MM.1S (cell line): ENCODE measurements at regions not wholly inside any gene's neighbourhood (a gene's known extent, or its start where the extent isn't known, plus 50 kb on each side); places are given as distances from the start of the nearest gene placed in this dataset.

Source experiments
- DNase-seq: peaks from one replicate; pipeline ENCODE4 v3.0.0-alpha.2; 2015
- H2AFZ ChIP-seq: fragments of 300-600 bp; sonication (generic); 2 replicates; pipeline ENCODE4 v1.6.0; 2016; ENCODE audit warnings: antibody characterized with exemption, low read length
- H3F3A ChIP-seq: fragments of 300-600 bp; sonication (generic); 2 replicates; pipeline ENCODE4 v1.6.1; 2016; ENCODE audit warnings: mild to moderate bottlenecking, antibody characterized with exemption, low read length, moderate library complexity, mixed read lengths; ENCODE audit not compliant: insufficient read depth
- H3K27ac ChIP-seq: fragments of 300-600 bp; sonication (generic); 2 replicates; pipeline ENCODE4 v1.5.1; 2016; ENCODE audit warnings: mild to moderate bottlenecking, low read length
- H3K27me3 ChIP-seq: fragments of 300-600 bp; sonication (generic); replicated peaks from 2 replicates; pipeline ENCODE4 v1.6.0; 2016; ENCODE audit warnings: low read length; ENCODE audit not compliant: insufficient read depth
- H3K36me3 ChIP-seq: fragments of 300-600 bp; sonication (generic); replicated peaks from 2 replicates; pipeline ENCODE4 v1.6.1; 2016; ENCODE audit warnings: mild to moderate bottlenecking, low read length, mixed read lengths; ENCODE audit not compliant: insufficient read depth
- H3K4me1 ChIP-seq: fragments of 300-600 bp; sonication (generic); 2 replicates; pipeline ENCODE4 v1.6.1; 2016; ENCODE audit warnings: low read length, mixed read lengths
- H3K4me2 ChIP-seq: fragments of 300-600 bp; sonication (generic); 2 replicates; pipeline ENCODE4 v1.6.0; 2016; ENCODE audit warnings: low read depth, low read length
- H3K4me3 ChIP-seq: fragments of 300-600 bp; sonication (generic); 2 replicates; pipeline ENCODE4 v1.5.1; 2016; ENCODE audit warnings: low read length, mixed read lengths
- H3K79me2 ChIP-seq: fragments of 300-600 bp; sonication (generic); 2 replicates; pipeline ENCODE4 v1.6.1; 2016; ENCODE audit warnings: mixed run types, low read length, mixed read lengths
- H3K9ac ChIP-seq: fragments of 300-600 bp; sonication (generic); 2 replicates; pipeline ENCODE4 v1.6.1; 2016; ENCODE audit warnings: low read length, mixed read lengths
- H3K9me2 ChIP-seq: fragments of 300-600 bp; sonication (generic); replicated peaks from 2 replicates; pipeline ENCODE4 v1.6.1; 2016; ENCODE audit warnings: mild to moderate bottlenecking, low read length, mixed read lengths; ENCODE audit not compliant: insufficient read depth
- H3K9me3 ChIP-seq: fragments of 300-600 bp; sonication (generic); replicated peaks from 2 replicates; pipeline ENCODE4 v1.6.1; 2016; ENCODE audit warnings: mild to moderate bottlenecking, low read length, mixed read lengths; ENCODE audit not compliant: insufficient read depth
- H4K20me1 ChIP-seq: fragments of 300-600 bp; sonication (generic); 2 replicates; pipeline ENCODE4 v1.6.1; 2016; ENCODE audit warnings: mild to moderate bottlenecking, low read length, moderate library complexity, mixed read lengths; ENCODE audit not compliant: insufficient read depth
- EZH2 ChIP-seq: fragments of 300-600 bp; sonication (generic); optimal IDR thresholded peaks from 2 replicates; pipeline ENCODE3; 2017; ENCODE audit warnings: low read depth, mild to moderate bottlenecking, antibody characterized with exemption, low read length, mixed read lengths
- EZH2phosphoT487 ChIP-seq: fragments of 300-600 bp; sonication (generic); IDR thresholded peaks from 2 replicates; pipeline ENCODE4 v1.6.1; 2018; ENCODE audit warnings: antibody characterized with exemption, low read length
- TF ChIP-seq, protein P1 (sequence below): fragments of 300-600 bp; sonication (generic); IDR thresholded peaks from 2 replicates; pipeline ENCODE4 v1.5.1; 2016; ENCODE audit warnings: antibody characterized with exemption, low read length, mixed read lengths

DNA sequence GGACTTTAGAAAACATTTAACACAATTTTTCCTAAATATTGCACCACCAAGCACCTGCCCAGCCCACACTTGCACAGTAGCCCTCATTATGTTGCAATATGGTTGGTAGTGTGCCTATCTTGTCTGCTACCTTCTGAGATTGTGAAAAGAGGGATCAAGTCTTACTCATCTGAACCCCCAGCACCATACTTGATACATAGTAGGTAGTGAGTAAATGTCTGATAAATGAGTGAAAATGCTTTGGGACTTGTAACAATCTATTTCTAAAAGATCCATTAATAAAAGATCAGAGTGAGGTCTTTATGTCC lies 118.4 kb upstream of the MED14 start:
- no peaks in the 10 kb centered on the region for H3F3A ChIP-seq
- H3K4me1 ChIP-seq: no peaks in the 10 kb centered on the region
- no peak for DNase-seq
- H3K9me2 ChIP-seq: no peaks in the 10 kb centered on the region
- no peaks in the 10 kb centered on the region for H3K27me3 ChIP-seq
- no peak overlapping the region for H3K4me2 ChIP-seq
- TF ChIP-seq EZH2phosphoT487: no peak
- no peak for TF ChIP-seq EZH2
- TF ChIP-seq, protein P1, sequence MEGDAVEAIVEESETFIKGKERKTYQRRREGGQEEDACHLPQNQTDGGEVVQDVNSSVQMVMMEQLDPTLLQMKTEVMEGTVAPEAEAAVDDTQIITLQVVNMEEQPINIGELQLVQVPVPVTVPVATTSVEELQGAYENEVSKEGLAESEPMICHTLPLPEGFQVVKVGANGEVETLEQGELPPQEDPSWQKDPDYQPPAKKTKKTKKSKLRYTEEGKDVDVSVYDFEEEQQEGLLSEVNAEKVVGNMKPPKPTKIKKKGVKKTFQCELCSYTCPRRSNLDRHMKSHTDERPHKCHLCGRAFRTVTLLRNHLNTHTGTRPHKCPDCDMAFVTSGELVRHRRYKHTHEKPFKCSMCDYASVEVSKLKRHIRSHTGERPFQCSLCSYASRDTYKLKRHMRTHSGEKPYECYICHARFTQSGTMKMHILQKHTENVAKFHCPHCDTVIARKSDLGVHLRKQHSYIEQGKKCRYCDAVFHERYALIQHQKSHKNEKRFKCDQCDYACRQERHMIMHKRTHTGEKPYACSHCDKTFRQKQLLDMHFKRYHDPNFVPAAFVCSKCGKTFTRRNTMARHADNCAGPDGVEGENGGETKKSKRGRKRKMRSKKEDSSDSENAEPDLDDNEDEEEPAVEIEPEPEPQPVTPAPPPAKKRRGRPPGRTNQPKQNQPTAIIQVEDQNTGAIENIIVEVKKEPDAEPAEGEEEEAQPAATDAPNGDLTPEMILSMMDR: no peak
- no peaks in the 10 kb centered on the region for H3K9me3 ChIP-seq
- no peak overlapping the region for H3K4me3 ChIP-seq
- no peak overlapping the region for H3K27ac ChIP-seq
- H2AFZ ChIP-seq: no peak overlapping the region
- H3K36me3 ChIP-seq: no peaks in the 10 kb centered on the region
- no peak overlapping the region for H3K9ac ChIP-seq
- H4K20me1 ChIP-seq: no peaks in the 10 kb centered on the region
- H3K79me2 ChIP-seq: no peaks in the 10 kb centered on the region

DNA sequence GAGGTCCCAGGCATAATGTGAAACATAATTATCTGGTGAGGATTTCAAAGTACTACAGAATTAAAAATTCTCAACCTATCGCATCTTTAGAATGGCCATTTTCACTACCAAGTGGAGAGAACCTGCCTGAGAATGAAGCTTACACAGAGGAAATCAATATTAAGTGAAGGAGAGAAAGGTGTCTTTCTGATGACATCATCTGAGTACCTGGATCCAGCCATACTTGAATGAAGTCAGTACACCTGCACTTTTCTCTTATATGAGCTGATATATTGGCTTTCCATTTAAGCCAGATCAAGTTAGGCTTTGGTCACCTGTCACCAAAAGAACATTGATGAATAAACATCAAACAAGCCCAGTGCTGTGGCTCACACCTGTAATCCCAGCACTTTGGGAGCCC lies 118.9 kb upstream of the MED14 start:
- no peak overlapping the region for H3K4me3 ChIP-seq
- H3K9ac ChIP-seq: no peak overlapping the region
- DNase-seq: no peak
- H3K27me3 ChIP-seq: no peaks in the 10 kb centered on the region
- H3K9me2 ChIP-seq: no peaks in the 10 kb centered on the region
- H3K9me3 ChIP-seq: no peaks in the 10 kb centered on the region
- no peaks in the 10 kb centered on the region for H3K36me3 ChIP-seq
- no peaks in the 10 kb centered on the region for H3K4me1 ChIP-seq
- H3F3A ChIP-seq: no peaks in the 10 kb centered on the region
- no peaks in the 10 kb centered on the region for H4K20me1 ChIP-seq
- TF ChIP-seq, protein P1: no peak
- TF ChIP-seq EZH2: no peak
- no peak for TF ChIP-seq EZH2phosphoT487
- H2AFZ ChIP-seq: no peak overlapping the region
- no peaks in the 10 kb centered on the region for H3K79me2 ChIP-seq
- no peak overlapping the region for H3K4me2 ChIP-seq
- H3K27ac ChIP-seq: no peak overlapping the region

- no peaks in the 10 kb centered on the region for H3F3A ChIP-seq
- no peak overlapping the region for H3K4me2 ChIP-seq
- no peaks in the 10 kb centered on the region for H3K79me2 ChIP-seq
- H3K9me3 ChIP-seq: no peaks in the 10 kb centered on the region
- no peaks in the 10 kb centered on the region for H3K36me3 ChIP-seq
- no peak overlapping the region for H3K9ac ChIP-seq
- no peak overlapping the region for H3K4me3 ChIP-seq
- no peaks in the 10 kb centered on the region for H3K9me2 ChIP-seq
- no peaks in the 10 kb centered on the region for H3K4me1 ChIP-seq
- H3K27me3 ChIP-seq: no peaks in the 10 kb centered on the region
- no peak for DNase-seq
- TF ChIP-seq, protein P1: no peak
- TF ChIP-seq EZH2 (no peak), EZH2phosphoT487 (no peak)
- no peak overlapping the region for H3K27ac ChIP-seq
- no peaks in the 10 kb centered on the region for H4K20me1 ChIP-seq
- no peak overlapping the region for H2AFZ ChIP-seq
Observed at GRCh38 chrX:40855411-40855810, 120.1 kb upstream of the MED14 start.
